ENCODE measurements at regions not wholly inside any gene's neighbourhood (a gene's known extent, or its start where the extent isn't known, plus 50 kb on each side); places are given as distances from the start of the nearest gene placed in this dataset.

DNA sequence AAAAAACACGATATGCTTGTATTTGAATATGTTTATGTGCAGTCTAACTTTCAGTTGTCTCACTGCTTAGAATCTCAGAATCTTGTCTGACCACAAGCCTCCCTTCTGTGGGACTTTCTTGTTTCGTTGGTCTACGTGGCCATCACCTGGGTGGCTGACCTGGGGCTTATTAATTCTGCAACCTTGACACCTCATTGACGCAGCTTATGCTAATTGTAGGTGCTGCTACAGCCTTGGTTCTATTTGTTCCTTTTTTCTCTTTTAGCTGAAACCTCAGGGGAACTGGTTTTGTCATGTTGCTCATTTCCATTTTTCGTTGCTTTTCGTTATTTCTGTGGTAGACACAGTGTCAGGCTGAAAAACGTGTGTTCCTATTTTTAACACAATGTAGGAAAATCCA is 273.7 kb downstream of the SLC4A3 start:
- ChIA-PET CTCF (no interaction called here), POLR2A (no interaction called here)
- Mint-ChIP-seq H3K27ac (no peak overlapping the region), H3K9me3 (ENCODE audit: insufficient read depth) (no peaks in the 10 kb centered on the region), H3K27me3 (ENCODE audit: low read depth) (no peaks in the 10 kb centered on the region), H3K4me1 (ENCODE audit: low read depth) (no peaks in the 10 kb centered on the region), H3K36me3 (ENCODE audit: low read depth) (no peaks in the 10 kb centered on the region), H3K4me3 (no peak overlapping the region)
- ATAC-seq: no peak
- DNase-seq: no peak

DNA sequence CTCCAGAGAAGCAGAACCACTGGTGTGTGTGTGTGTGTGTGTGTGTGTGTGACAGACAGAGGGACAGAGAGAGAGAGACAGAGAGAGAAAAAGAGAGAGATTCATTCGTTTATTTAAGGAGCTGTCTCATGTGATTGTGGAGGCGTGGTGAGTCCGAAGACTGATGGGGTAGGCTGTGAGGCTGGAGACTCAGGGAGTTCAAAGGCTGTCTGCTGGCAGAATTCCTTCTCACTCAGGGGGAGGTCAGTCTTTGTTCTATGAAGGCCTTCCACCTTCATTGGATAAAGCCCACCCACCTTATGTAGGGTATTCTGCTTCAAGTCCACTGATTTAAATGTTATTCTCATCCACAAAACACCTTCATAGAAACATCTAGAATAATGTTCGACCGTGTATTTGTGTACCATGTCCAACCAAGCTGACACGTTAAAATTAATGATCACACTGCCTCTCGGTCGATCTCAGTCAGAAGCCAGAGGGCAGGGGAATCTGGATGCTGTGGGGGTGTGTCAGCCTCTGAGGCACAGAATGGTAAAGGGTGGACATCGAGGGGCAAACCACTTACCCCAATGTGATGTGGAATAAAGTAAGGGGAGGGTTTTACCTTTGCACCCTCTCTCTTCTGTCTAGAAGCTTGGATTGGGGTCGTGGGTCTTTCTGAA is 275.6 kb downstream of the SLC4A3 start:
- no peak for DNase-seq
- Mint-ChIP-seq H3K4me1 (ENCODE audit: low read depth) (no peaks in the 10 kb centered on the region), H3K36me3 (ENCODE audit: low read depth) (no peaks in the 10 kb centered on the region), H3K27me3 (ENCODE audit: low read depth) (no peaks in the 10 kb centered on the region), H3K4me3 (no peak overlapping the region), H3K9me3 (ENCODE audit: insufficient read depth) (no peaks in the 10 kb centered on the region), H3K27ac (no peak overlapping the region)
- ChIA-PET POLR2A (interaction anchor here (0.6 kb wide), 1 partner anchor 11 kb away, joined by 5 read pairs; no protein-coding TSS in a partner anchor), CTCF (no interaction called here)
- ATAC-seq: no peak

DNA sequence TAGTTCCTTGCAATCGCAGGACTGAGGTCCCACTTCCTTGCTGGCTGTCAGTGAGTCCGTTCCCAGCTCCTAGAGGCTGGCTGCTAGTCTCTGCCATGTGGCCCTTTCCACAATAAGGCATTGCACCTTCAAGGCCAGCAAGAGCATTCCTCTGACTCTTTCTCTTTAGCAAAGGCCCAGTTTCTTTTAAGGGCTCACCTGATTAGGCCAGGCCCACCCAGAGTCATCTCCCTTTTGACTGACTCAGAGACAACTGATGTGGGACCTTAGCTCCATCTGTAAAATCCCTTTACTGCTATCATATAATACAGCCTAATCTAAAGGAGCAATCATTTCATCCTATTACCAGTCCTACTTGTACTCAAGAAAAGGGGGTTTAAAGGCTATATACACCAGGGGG is 278.2 kb downstream of the SLC4A3 start:
- H3K27ac Mint-ChIP-seq: no peak overlapping the region
- CTCF ChIA-PET: no interaction called here
- no peaks in the 10 kb centered on the region for H3K27me3 Mint-ChIP-seq (ENCODE audit: low read depth)
- POLR2A ChIA-PET: no interaction called here
- H3K4me1 Mint-ChIP-seq (ENCODE audit: low read depth): no peaks in the 10 kb centered on the region
- ATAC-seq (no peak), DNase-seq (no peak)
- H3K9me3 Mint-ChIP-seq (ENCODE audit: insufficient read depth): no peaks in the 10 kb centered on the region
- H3K36me3 Mint-ChIP-seq (ENCODE audit: low read depth): no peaks in the 10 kb centered on the region
- no peak overlapping the region for H3K4me3 Mint-ChIP-seq

DNA sequence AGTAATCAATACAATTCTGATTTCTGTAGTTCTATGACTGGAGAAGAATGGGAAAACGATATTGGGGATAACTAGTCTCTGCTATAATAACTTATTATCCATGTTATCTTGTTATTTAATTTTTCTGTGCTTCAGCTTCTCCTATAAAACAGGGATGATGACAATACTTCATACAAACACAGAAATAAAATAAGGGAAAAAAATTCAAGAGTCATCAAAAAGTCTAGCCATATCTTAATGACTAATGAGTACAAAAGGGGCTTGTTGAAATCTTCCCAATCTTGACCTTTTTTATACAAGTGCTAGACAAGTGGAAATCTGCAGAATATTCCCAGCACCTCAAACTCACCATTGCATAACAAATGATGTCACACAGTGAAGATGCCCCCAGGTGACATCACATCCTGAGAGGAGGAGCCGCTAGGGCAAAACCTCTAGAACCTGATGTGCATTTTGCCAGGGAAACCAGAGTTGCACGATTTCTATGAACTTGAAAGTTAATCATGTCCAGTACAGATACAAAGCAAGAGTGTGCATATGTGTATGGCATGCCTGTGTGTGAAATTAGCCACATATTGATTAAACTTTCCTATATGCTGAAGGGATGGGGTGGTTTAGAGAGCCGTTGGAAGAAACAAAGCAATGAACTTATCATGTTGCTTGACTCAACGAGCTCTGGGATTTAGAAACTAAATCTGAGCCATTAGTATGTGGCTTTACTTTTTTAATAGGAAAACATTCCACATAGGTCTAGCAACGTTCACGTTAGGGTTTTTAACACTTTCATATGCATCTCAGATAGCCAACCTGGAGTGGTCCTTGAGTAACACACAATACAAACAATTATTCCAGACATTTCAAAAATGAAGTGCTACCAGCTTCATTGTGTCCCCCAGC is 278.9 kb downstream of the SLC4A3 start:
- Mint-ChIP-seq H3K4me3 (no peak overlapping the region), H3K27me3 (ENCODE audit: low read depth) (no peaks in the 10 kb centered on the region), H3K4me1 (ENCODE audit: low read depth) (no peaks in the 10 kb centered on the region), H3K9me3 (ENCODE audit: insufficient read depth) (no peaks in the 10 kb centered on the region), H3K36me3 (ENCODE audit: low read depth) (no peaks in the 10 kb centered on the region), H3K27ac (no peak overlapping the region)
- ChIA-PET POLR2A (no interaction called here), CTCF (no interaction called here)
- DNase-seq (no peak), ATAC-seq (no peak)

DNA sequence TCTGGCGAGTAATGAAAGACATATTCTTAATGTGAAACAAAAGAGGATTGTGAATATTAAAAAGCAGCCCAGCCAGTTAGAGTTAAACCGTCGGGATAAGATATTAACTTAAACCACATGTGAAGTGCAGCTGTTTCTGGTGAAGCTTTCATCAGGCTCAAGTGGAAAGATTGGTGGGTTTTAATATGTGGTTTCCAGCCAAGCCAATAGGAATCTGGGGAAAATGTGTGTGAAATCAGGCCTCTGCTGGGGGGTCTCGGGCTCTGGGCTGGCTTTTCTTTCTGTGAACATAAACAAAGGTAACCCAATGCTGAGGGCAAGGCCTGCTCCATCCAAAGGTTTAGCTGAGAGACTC is 279.6 kb downstream of the SLC4A3 start:
- Mint-ChIP-seq H3K27me3 (ENCODE audit: low read depth) (no peaks in the 10 kb centered on the region), H3K4me3 (no peak overlapping the region), H3K4me1 (ENCODE audit: low read depth) (no peaks in the 10 kb centered on the region), H3K9me3 (ENCODE audit: insufficient read depth) (no peaks in the 10 kb centered on the region), H3K27ac (no peak overlapping the region), H3K36me3 (ENCODE audit: low read depth) (no peaks in the 10 kb centered on the region)
- CTCF ChIA-PET: no interaction called here
- POLR2A ChIA-PET: no interaction called here
- no peak for ATAC-seq
- no peak for DNase-seq

DNA sequence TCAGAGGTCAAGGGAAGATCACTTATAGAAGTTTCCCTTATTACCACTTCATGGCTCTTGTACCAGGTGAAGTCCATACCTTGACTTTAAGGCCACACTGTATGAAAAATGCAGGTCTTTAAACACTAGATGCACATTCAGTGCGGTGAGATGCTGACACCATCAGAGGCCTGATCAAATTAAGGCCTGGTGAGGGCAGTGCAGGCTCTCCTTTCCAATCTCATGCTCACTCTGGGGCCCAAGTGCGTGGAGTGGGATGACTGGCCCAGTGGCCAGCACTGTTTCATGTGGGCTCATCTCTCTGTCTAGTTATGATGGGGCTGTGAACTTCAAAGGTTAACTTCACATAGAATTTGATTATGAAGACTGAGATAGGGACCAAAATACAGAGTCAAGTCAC is 281.1 kb downstream of the SLC4A3 start:
- Mint-ChIP-seq H3K4me3 (no peak overlapping the region), H3K9me3 (ENCODE audit: insufficient read depth) (no peaks in the 10 kb centered on the region), H3K27ac (no peak overlapping the region), H3K4me1 (ENCODE audit: low read depth) (no peaks in the 10 kb centered on the region), H3K27me3 (ENCODE audit: low read depth) (no peaks in the 10 kb centered on the region), H3K36me3 (ENCODE audit: low read depth) (no peaks in the 10 kb centered on the region)
- ATAC-seq (no peak), DNase-seq (no peak)
- CTCF ChIA-PET: no interaction called here
- POLR2A ChIA-PET: no interaction called here

DNA sequence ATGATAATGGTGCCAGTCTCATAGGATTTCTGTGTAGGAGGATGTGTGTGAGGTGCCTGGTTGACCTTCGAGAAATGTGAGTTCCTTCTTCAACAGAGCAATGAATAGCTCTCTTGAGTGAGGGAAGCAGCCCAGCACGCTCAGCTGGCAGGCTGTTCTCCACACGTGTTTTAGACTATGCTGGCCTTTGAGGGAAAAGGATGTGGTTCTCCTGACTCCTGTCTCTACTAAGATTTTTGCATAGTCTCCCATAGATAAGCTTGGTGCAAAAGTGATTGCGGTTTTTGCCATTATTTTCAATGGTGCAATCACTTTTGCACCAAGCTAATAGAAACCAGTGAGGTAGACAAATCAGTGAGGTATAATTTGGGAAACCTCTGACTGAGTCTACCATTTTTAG is 284.1 kb downstream of the SLC4A3 start:
- no peaks in the 10 kb centered on the region for H3K4me1 Mint-ChIP-seq (ENCODE audit: low read depth)
- no peaks in the 10 kb centered on the region for H3K27me3 Mint-ChIP-seq (ENCODE audit: low read depth)
- H3K9me3 Mint-ChIP-seq (ENCODE audit: insufficient read depth): no peaks in the 10 kb centered on the region
- H3K27ac Mint-ChIP-seq: no peak overlapping the region
- POLR2A ChIA-PET: no interaction called here
- CTCF ChIA-PET: no interaction called here
- no peak overlapping the region for H3K4me3 Mint-ChIP-seq
- no peaks in the 10 kb centered on the region for H3K36me3 Mint-ChIP-seq (ENCODE audit: low read depth)
- no peak for DNase-seq
- no peak for ATAC-seq

DNA sequence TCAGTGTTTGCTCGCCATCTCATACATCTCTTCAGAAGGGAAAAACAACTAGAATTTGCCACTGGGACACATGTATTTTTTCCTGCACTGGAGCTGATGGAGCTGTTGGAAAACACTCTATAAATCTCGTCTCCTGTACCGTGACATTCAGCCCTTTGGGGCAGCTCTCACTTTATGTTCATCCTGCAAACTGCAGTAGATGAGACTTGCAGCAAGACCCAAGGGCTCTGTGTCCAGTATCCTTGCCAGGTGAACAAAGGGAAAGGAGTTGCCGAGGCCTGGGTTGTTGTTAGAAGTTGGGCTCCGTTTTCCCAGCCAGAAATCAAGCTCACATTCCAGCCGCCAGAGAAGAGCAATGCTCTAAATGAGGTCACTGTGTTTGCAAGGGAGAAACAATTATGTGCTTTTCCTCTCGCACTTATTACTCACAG is 285.1 kb downstream of the SLC4A3 start:
- no peaks in the 10 kb centered on the region for H3K9me3 Mint-ChIP-seq (ENCODE audit: insufficient read depth)
- CTCF ChIA-PET: no interaction called here
- H3K27ac Mint-ChIP-seq: no peak overlapping the region
- DNase-seq: no peak
- POLR2A ChIA-PET: no interaction called here
- H3K27me3 Mint-ChIP-seq (ENCODE audit: low read depth): no peaks in the 10 kb centered on the region
- H3K36me3 Mint-ChIP-seq (ENCODE audit: low read depth): no peaks in the 10 kb centered on the region
- no peak for ATAC-seq
- H3K4me3 Mint-ChIP-seq: no peak overlapping the region
- no peaks in the 10 kb centered on the region for H3K4me1 Mint-ChIP-seq (ENCODE audit: low read depth)

DNA sequence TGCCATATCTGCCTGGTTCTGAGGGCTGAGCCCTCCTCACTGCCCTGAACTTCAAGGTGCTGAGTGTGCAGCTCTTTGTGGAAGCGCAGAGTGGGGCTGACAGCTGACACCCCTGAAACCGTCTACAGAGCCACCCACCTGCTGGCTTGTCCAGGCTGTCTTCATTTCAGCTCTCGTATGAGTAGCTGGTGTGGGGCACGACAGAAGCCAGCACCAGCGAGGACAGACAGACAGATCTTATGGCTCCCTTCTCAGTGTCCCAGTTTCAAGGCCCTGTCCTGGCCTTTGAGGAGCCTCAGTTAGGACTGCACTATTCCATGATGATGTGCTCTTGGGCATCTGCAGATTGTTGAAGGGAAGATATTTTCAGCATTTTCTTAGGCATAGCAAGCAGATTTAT is 287.1 kb downstream of the SLC4A3 start:
- POLR2A ChIA-PET: no interaction called here
- no peak for ATAC-seq
- Mint-ChIP-seq H3K27me3 (ENCODE audit: low read depth) (no peaks in the 10 kb centered on the region), H3K36me3 (ENCODE audit: low read depth) (no peaks in the 10 kb centered on the region), H3K4me1 (ENCODE audit: low read depth) (no peaks in the 10 kb centered on the region), H3K4me3 (no peak overlapping the region), H3K27ac (no peak overlapping the region), H3K9me3 (ENCODE audit: insufficient read depth) (no peaks in the 10 kb centered on the region)
- CTCF ChIA-PET: no interaction called here
- DNase-seq: no peak

DNA sequence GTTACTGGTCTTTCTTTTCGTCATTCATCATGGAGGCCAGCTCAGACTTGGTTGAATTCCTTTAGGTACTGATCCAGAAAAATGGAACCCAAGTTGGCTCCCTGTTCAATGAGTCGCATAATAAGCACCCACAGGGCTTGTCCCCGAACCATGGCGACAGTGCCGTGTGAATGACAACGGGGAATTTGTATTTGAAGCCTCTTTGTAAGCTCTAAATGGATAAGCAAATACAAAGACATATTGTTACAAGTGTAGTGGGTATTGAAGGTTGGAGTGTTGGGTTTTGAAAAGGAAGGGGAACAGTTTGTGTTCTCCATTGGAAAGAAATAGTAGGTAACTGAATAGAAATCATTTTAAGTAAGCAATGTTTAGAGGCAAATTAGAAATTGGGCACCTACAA is 288.9 kb downstream of the SLC4A3 start:
- ATAC-seq (no peak), DNase-seq (no peak)
- POLR2A ChIA-PET: no interaction called here
- no peaks in the 10 kb centered on the region for H3K36me3 Mint-ChIP-seq (ENCODE audit: low read depth)
- H3K27ac Mint-ChIP-seq: no peak overlapping the region
- no peaks in the 10 kb centered on the region for H3K9me3 Mint-ChIP-seq (ENCODE audit: insufficient read depth)
- H3K4me3 Mint-ChIP-seq: no peak overlapping the region
- H3K27me3 Mint-ChIP-seq (ENCODE audit: low read depth): no peaks in the 10 kb centered on the region
- CTCF ChIA-PET: no interaction called here
- no peaks in the 10 kb centered on the region for H3K4me1 Mint-ChIP-seq (ENCODE audit: low read depth)

DNA sequence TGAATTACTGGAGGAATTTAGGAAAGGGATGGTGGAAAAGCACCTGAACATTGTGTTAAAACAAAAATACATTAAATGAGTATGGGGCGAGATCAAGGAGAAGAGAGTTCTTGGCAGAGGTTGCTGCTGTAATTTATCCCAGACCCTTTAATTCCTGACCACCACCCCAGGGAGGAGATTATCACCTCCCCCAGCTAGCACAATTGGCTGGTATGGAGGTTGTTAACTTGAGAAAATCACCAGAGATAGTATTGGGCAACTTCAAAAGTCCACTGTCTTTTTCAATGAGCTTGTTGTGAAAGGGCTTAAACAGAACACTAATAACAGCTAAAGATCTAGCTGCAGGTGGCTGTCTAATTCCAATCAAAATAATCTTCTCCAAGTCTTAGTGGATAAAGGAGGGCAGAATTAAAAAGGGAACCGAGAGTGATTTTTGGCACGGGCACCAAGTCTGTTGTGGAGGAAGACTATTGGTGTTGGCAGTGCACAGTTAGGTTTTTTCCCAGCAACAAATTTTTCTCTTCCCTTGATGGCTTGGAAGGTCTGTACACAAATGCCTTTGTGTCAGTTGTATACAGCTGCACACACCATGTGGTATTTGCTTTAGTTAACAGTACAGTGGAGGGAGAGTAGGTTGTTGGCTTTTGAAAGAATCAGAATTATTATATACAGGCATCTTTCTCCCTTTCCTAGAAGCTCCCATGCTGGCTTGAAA is 289.5 kb downstream of the SLC4A3 start:
- DNase-seq (no peak), ATAC-seq (no peak)
- no peaks in the 10 kb centered on the region for H3K4me1 Mint-ChIP-seq (ENCODE audit: low read depth)
- no peaks in the 10 kb centered on the region for H3K27me3 Mint-ChIP-seq (ENCODE audit: low read depth)
- H3K36me3 Mint-ChIP-seq (ENCODE audit: low read depth): no peaks in the 10 kb centered on the region
- no peak overlapping the region for H3K4me3 Mint-ChIP-seq
- no peaks in the 10 kb centered on the region for H3K9me3 Mint-ChIP-seq (ENCODE audit: insufficient read depth)
- POLR2A ChIA-PET: no interaction called here
- no peak overlapping the region for H3K27ac Mint-ChIP-seq
- CTCF ChIA-PET: no interaction called here

DNA sequence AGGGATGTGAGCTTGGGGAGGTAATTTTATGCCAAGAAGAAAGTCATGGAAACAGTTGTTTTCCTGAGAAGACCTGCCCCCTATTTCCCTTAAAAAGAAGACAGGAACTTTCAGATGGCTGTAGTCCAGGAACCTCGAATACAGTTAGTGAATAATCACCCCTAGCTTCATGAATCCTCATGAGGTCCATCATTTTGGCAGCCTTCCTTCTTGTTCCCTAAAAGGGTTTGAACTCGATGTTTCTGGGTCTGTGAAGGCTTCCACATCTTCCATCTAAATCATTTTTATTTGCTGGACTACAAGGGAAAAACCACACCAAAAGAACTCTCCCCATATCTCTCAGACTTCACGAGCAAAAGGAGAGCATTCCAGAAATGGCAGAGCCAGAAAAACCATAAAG is 290.8 kb downstream of the SLC4A3 start:
- Mint-ChIP-seq H3K4me1 (ENCODE audit: low read depth) (no peaks in the 10 kb centered on the region), H3K9me3 (ENCODE audit: insufficient read depth) (no peaks in the 10 kb centered on the region), H3K27me3 (ENCODE audit: low read depth) (no peaks in the 10 kb centered on the region), H3K4me3 (no peak overlapping the region), H3K27ac (no peak overlapping the region), H3K36me3 (ENCODE audit: low read depth) (no peaks in the 10 kb centered on the region)
- CTCF ChIA-PET: no interaction called here
- no peak for DNase-seq
- ATAC-seq: no peak
- POLR2A ChIA-PET: no interaction called here
